SU-DHL-6 (cell line): ENCODE measurements at regions not wholly inside any gene's neighbourhood (a gene's known extent, or its start where the extent isn't known, plus 50 kb on each side); places are given as distances from the start of the nearest gene placed in this dataset.

Experiments used
- CTCF ChIP-seq: fragments of 200-600 bp; sonication (generic); IDR thresholded peaks from one replicate; pipeline ENCODE4 v1.5.1; 2017; ENCODE audit warnings: antibody characterized with exemption, mild to moderate bottlenecking, low read length, moderate library complexity; ENCODE audit not compliant: insufficient read depth, poor library complexity, severe bottlenecking
- EZH2phosphoT487 ChIP-seq: fragments of 200-600 bp; sonication (generic), shearing (Covaris generic); conservative IDR thresholded peaks from 2 replicates; pipeline ENCODE4 v1.6.1; 2018; ENCODE audit warnings: mild to moderate bottlenecking, antibody characterized with exemption, low read length, moderate library complexity, mixed read lengths

- no peak for TF ChIP-seq CTCF
- no peak for TF ChIP-seq EZH2phosphoT487
Observed at GRCh38 chr6:4426968-4427367, 291.6 kb upstream of the ECI2 start.
